Keratinocyte (primary cell): ENCODE measurements at regions not wholly inside any gene's neighbourhood (a gene's known extent, or its start where the extent isn't known, plus 50 kb on each side); places are given as distances from the start of the nearest gene placed in this dataset.

Experiments used
- DNase-seq: peaks from one replicate; pipeline ENCODE4 v3.0.0-alpha.2; 2011; ENCODE audit warnings: low read depth, missing footprints, low spot score
- FAIRE-seq: peaks from 2 replicates; lab custom pipeline; 2011; peaks lifted over from hg19 to GRCh38; lab: Jason Lieb, UNC
- H2AFZ ChIP-seq: 2 replicates; pipeline ENCODE4 v1.6.0; 2012; ENCODE audit warnings: low read length, control low read depth, inconsistent platforms; ENCODE audit not compliant: control insufficient read depth
- H3K27ac ChIP-seq: 2 replicates; pipeline ENCODE4 v1.5.1; 2011; ENCODE audit warnings: low read length; ENCODE audit not compliant: control insufficient read depth, insufficient read depth
- H3K27me3 ChIP-seq: 3 replicates; pipeline ENCODE4 v1.6.0; 2011; ENCODE audit warnings: low read length; ENCODE audit not compliant: control insufficient read depth, insufficient read depth; ENCODE audit errors: extremely low read depth
- H3K36me3 ChIP-seq, 2 experiments: 2 replicates in 1 of 2; 3 replicates in 1 of 2; pipeline ENCODE4 v1.5.1; 2011; ENCODE audit warnings: low read length in 2 of 2, mild to moderate bottlenecking in 1 of 2; ENCODE audit not compliant: control insufficient read depth in 2 of 2, insufficient read depth in 2 of 2; ENCODE audit errors: extremely low read depth in 1 of 2
- H3K4me1 ChIP-seq: 3 replicates; pipeline ENCODE4 v1.5.1; 2011; ENCODE audit warnings: low read length; ENCODE audit not compliant: control insufficient read depth, insufficient read depth; ENCODE audit errors: extremely low read depth
- H3K4me2 ChIP-seq: 3 replicates; pipeline ENCODE4 v1.6.0; 2011; ENCODE audit warnings: low read depth, low read length; ENCODE audit not compliant: control insufficient read depth, insufficient read depth; ENCODE audit errors: extremely low read depth
- H3K4me3 ChIP-seq, 3 experiments: fragments of 200-600 bp in 1 of 3; sonication (generic) in 1 of 3; 2 replicates in 2 of 3; 3 replicates in 1 of 3; pipeline ENCODE4 v1.5.1; 2011 to 2016; ENCODE audit warnings: low read length in 3 of 3, mild to moderate bottlenecking in 3 of 3, control low read depth in 2 of 3, inconsistent platforms in 1 of 3, low read depth in 1 of 3, mixed read lengths in 1 of 3, mixed run types in 1 of 3, moderate library complexity in 1 of 3; ENCODE audit not compliant: control insufficient read depth in 2 of 3, insufficient read depth in 2 of 3; ENCODE audit errors: extremely low read depth in 1 of 3
- H3K79me2 ChIP-seq: 2 replicates; pipeline ENCODE4 v1.6.0; 2012; ENCODE audit warnings: low read length; ENCODE audit not compliant: control insufficient read depth, insufficient read depth
- H3K9ac ChIP-seq: 3 replicates; pipeline ENCODE4 v1.6.0; 2011; ENCODE audit warnings: low read length; ENCODE audit not compliant: control insufficient read depth, insufficient read depth; ENCODE audit errors: extremely low read depth
- H3K9me1 ChIP-seq: 3 replicates; pipeline ENCODE4 v1.6.0; 2011; ENCODE audit warnings: low read length; ENCODE audit not compliant: control insufficient read depth, insufficient read depth; ENCODE audit errors: extremely low read depth
- H3K9me3 ChIP-seq: 2 replicates; pipeline ENCODE4 v1.5.1; 2012; ENCODE audit warnings: low read depth, low read length; ENCODE audit not compliant: control insufficient read depth
- H4K20me1 ChIP-seq: 3 replicates; pipeline ENCODE4 v1.6.0; 2011; ENCODE audit warnings: low read length; ENCODE audit not compliant: control insufficient read depth, insufficient read depth; ENCODE audit errors: extremely low read depth
- CTCF ChIP-seq, 3 experiments: IDR thresholded peaks in 1 of 3; conservative IDR thresholded peaks in 1 of 3; optimal IDR thresholded peaks in 1 of 3; 2 replicates in 2 of 3; 3 replicates in 1 of 3; pipeline versions ENCODE3 to v1.5.1; 2011; ENCODE audit warnings: low read length in 3 of 3, mild to moderate bottlenecking in 3 of 3, moderate library complexity in 2 of 3, control low read depth in 1 of 3, inconsistent platforms in 1 of 3; ENCODE audit not compliant: insufficient read depth in 2 of 3; ENCODE audit errors: extremely low read depth in 1 of 3
- EZH2 ChIP-seq: IDR thresholded peaks from one replicate; pipeline ENCODE4 v1.6.1; 2012; ENCODE audit warnings: inconsistent platforms, mild to moderate bottlenecking, low read length, moderate library complexity
- dilution Hi-C: fragments of 300-500 bp; cut with MboI; formaldehyde crosslinking; loops from one replicate; pipeline ENCODE4 v1.7.0; 2020; ENCODE audit warnings: low sequenced_read_pairs; ENCODE audit not compliant: extremely low pct_ligation_motif_present

GRCh38 chr18:56409736-56410135 is 228.7 kb downstream of the TXNL1 start:
- no peak overlapping the region for H3K4me2 ChIP-seq
- H3K27ac ChIP-seq, result no peak overlapping the region
- DNase-seq, result no peak
- no peak overlapping the region for H3K4me3 ChIP-seq
- no peak overlapping the region for H3K9ac ChIP-seq
- no peaks in the 10 kb centered on the region for H3K79me2 ChIP-seq
- no peak for FAIRE-seq
- dilution Hi-C loops, result no loop called here
- no peaks in the 10 kb centered on the region for H3K9me3 ChIP-seq
- TF ChIP-seq EZH2, result no peak
- TF ChIP-seq CTCF (optimal IDR thresholded peaks at IDR 0.05 in 1 of 3, IDR thresholded peaks at IDR 0.05 in 1 of 3, conservative IDR thresholded peaks at IDR 0.05 in 1 of 3; ENCODE audit: extremely low read depth in 1 of 3, insufficient read depth in 2 of 3, low read length in 3 of 3), result no peak
- H3K27me3 ChIP-seq, result no peaks in the 10 kb centered on the region
- H4K20me1 ChIP-seq, result no peaks in the 10 kb centered on the region
- H2AFZ ChIP-seq, result no peak overlapping the region
- no peaks in the 10 kb centered on the region for H3K4me1 ChIP-seq
- no peaks in the 10 kb centered on the region for H3K36me3 ChIP-seq
- no peaks in the 10 kb centered on the region for H3K9me1 ChIP-seq

GRCh38 chr18:56407646-56408180 is 230.7 kb downstream of the TXNL1 start:
- no peak for DNase-seq
- Histone ChIP-seq H3K9me3 (no peaks in the 10 kb centered on the region), H3K79me2 (no peaks in the 10 kb centered on the region), H4K20me1 (no peaks in the 10 kb centered on the region), H3K4me3 (no peak overlapping the region), H3K4me1 (peaks cover 6% of the 10 kb centered on the region), H3K9ac (no peak overlapping the region), H3K9me1 (no peaks in the 10 kb centered on the region), H2AFZ (no peak overlapping the region), H3K27ac (no peak overlapping the region), H3K27me3 (no peaks in the 10 kb centered on the region), H3K4me2 (no peak overlapping the region), H3K36me3 (no peaks in the 10 kb centered on the region)
- dilution Hi-C loops, result no loop called here
- TF ChIP-seq CTCF (optimal IDR thresholded peaks at IDR 0.05 in 1 of 3, IDR thresholded peaks at IDR 0.05 in 1 of 3, conservative IDR thresholded peaks at IDR 0.05 in 1 of 3; ENCODE audit: extremely low read depth in 1 of 3, insufficient read depth in 2 of 3, low read length in 3 of 3) (no peak), EZH2 (no peak)
- no peak for FAIRE-seq
